GM12891 (cell line): ENCODE measurements at regions not wholly inside any gene's neighbourhood (a gene's known extent, or its start where the extent isn't known, plus 50 kb on each side); places are given as distances from the start of the nearest gene placed in this dataset.
A peak's percentile ranks its signal among the peaks of the same experiment; 100 is the strongest.
"Not testable (repeated sequence)": the region's sequence is repeated elsewhere in the genome, so short reads cannot be mapped to it uniquely, and the experiment has no call there.

Experiments
- DNase-seq: peaks from one replicate; pipeline ENCODE4 v3.0.0; 2011; ENCODE audit warnings: low spot score; ENCODE audit not compliant: insufficient read length
- FAIRE-seq: peaks from 2 replicates; lab custom pipeline; 2011; peaks lifted over from hg19 to GRCh38; lab: Jason Lieb, UNC
- PAX5 ChIP-seq: IDR thresholded peaks from 2 replicates; pipeline ENCODE4 v1.6.1; 2011; ENCODE audit warnings: low read length, moderate library complexity, mild to moderate bottlenecking; ENCODE audit not compliant: insufficient read depth, severe bottlenecking
- POLR2A ChIP-seq: IDR thresholded peaks from 2 replicates; pipeline ENCODE4 v1.6.1; 2011; ENCODE audit warnings: low read depth, low read length, control low read depth
- POLR2AphosphoS5 ChIP-seq: IDR thresholded peaks from 2 replicates; pipeline ENCODE4 v1.6.1; 2011; ENCODE audit warnings: low read depth, low read length, control low read depth
- POU2F2 ChIP-seq: IDR thresholded peaks from 2 replicates; pipeline ENCODE4 v1.6.1; 2011; ENCODE audit warnings: low read depth, mild to moderate bottlenecking, control low read depth, low read length, moderate library complexity
- SPI1 ChIP-seq: IDR thresholded peaks from 2 replicates; pipeline ENCODE4 v1.6.1; 2011; ENCODE audit warnings: low read depth, low read length, control low read depth
- TAF1 ChIP-seq: IDR thresholded peaks from 2 replicates; pipeline ENCODE4 v1.6.1; 2011; ENCODE audit warnings: low read depth, low read length, control low read depth

DNA sequence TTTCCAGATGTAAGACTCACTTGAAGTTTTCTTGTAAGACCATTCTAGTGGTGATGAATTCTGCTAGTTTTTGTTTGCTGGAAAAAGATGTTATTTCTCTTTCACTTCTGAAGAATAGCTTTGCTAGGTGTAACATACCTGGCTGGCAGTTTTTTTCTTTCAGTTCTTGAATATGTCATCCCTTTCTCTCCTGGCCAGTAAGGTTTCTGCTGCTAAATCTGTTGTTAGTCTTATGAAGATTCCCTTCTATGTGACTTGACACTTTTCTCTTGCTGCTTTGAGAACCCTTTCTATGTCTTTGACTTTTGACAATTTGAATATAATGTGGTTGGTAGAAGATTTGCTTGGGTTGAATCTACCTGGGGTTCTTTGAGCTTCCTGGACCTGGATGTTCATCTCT, 314.7 kb upstream of the NOX3 start:
- TF ChIP-seq TAF1 = no peak
- TF ChIP-seq POLR2AphosphoS5 = no peak
- TF ChIP-seq POU2F2 = no peak
- TF ChIP-seq SPI1 = no peak
- no peak for TF ChIP-seq POLR2A
- no peak for TF ChIP-seq PAX5
- DNase-seq (no peak), FAIRE-seq (no peak)

GRCh38 chr6:155765275-155766194, 309.9 kb upstream of the NOX3 start:
- DNase-seq = no peak

GRCh38 chr6:155762649-155763048, 307.0 kb upstream of the NOX3 start:
- FAIRE-seq (no peak), DNase-seq (no peak)
- TF ChIP-seq SPI1 = no peak
- TF ChIP-seq POU2F2 = no peak
- TF ChIP-seq POLR2AphosphoS5 = no peak
- TF ChIP-seq PAX5 = no peak
- TF ChIP-seq TAF1 = no peak
- no peak for TF ChIP-seq POLR2A

More at GRCh38 chr6:155765275-155766194, 309.9 kb upstream of the NOX3 start:
- FAIRE-seq = no peak
- TF ChIP-seq POLR2A (no peak), POU2F2 (no peak), TAF1 (no peak), POLR2AphosphoS5 (no peak), SPI1 (no peak), PAX5 (no peak)

DNA sequence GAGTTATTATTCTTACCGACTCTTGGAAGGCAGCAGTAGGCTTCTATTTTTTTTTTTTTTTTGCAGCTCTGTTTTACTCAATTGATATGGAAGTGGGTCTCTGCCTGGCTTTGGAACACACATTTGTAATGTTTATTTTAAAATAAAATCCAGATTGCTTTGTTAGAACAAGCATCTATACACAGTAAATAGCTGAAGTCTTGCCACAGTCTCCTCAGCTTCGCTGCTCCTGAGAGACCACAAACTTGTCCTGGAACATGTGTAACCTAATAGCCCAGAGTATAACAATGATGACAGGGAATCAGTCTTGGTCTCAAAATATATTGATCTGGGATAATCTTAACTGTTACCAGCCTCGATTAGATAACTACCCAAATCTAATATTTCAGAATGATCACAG, 299.8 kb upstream of the NOX3 start:
- DNase-seq (no peak), FAIRE-seq (no peak)
- TF ChIP-seq SPI1 (no peak), TAF1 (no peak), POU2F2 (no peak), POLR2AphosphoS5 (no peak), POLR2A (no peak), PAX5 (no peak)

GRCh38 chr6:155748778-155749177, 293.1 kb upstream of the NOX3 start:
- not testable (repeated sequence) for FAIRE-seq, DNase-seq

DNA sequence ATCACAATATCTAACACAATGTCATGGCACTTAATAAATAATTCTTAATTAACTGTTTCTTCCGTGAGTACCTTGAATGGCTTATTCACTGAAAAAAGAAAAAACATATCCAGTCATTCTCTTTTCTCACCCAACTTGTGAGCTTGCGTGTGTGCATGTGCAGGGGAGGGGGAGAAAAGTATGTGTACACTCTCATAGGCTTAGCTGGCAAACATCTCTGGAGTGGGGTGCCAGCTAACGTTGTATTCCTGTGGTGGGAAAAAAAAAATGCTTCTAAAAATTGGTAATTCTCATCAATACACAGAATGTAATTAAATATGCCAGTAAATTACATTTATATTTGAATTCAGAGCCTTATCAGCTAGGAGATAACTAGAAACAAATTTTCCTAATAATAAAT, 291.9 kb upstream of the NOX3 start:
- TF ChIP-seq TAF1 = no peak
- TF ChIP-seq PAX5 = no peak
- no peak for TF ChIP-seq POLR2AphosphoS5
- TF ChIP-seq POLR2A = no peak
- no peak for TF ChIP-seq POU2F2
- TF ChIP-seq SPI1 = no peak
- DNase-seq = no peak
- no peak for FAIRE-seq

GRCh38 chr6:155740781-155741399, 285.3 kb upstream of the NOX3 start:
- TF ChIP-seq POU2F2 (no peak), TAF1 (no peak), POLR2A (no peak), PAX5 (no peak), POLR2AphosphoS5 (no peak), SPI1 (no peak)
- DNase-seq (no peak), FAIRE-seq (no peak)

DNA sequence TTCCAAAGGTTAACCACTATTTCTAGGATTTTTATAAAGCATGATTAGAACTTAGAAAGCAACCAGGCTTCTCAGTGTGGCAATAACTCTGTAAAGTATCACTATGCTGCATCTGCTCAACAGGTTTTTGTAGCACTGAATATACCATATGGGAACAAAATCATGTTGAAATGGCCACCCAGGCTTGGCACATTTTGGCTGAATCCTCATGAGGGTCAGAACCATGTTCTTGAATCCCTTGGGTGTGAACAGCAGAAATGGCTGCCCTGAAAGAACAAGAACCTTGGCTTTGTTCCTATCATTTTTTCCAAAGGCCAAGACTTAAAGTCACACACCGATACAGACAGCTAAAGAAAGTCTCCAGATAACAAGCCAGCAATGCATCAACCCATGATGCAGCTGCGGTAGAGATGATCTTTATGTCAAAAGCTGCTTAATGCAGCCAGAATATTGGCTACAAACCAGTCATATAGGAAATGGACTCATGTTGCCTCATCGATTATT, 283.0 kb upstream of the NOX3 start:
- FAIRE-seq (no peak), DNase-seq (no peak)
- TF ChIP-seq PAX5 = no peak

GRCh38 chr6:155717374-155717773, 261.7 kb upstream of the NOX3 start:
- TF ChIP-seq POLR2A = no peak
- no peak for TF ChIP-seq PAX5
- peak; percentile 30; the same call in 1 of the 2 replicates for TF ChIP-seq SPI1
- no peak for TF ChIP-seq POLR2AphosphoS5
- DNase-seq (no peak), FAIRE-seq (no peak)

DNA sequence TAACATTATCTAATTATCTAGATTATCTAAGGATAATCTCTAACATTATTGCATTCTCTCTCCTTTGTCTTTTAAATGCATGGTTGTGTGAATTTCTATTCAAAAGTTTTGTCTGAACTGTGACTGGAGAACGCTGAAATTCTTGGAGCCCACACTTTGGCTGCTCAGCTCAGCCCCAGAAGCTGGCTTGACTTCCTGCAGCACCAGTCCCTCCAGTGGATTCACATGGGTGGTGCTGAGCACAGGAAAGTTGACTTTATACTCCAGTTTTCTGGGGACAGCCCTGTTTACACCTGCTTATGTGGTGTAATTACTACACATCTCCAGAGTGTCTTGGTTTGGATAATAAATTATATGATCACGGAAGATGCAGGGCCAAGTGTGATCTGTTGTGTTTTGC, 255.1 kb upstream of the NOX3 start:
- DNase-seq (no peak), FAIRE-seq (no peak)
- no peak for TF ChIP-seq POLR2AphosphoS5
- no peak for TF ChIP-seq POU2F2
- TF ChIP-seq POLR2A = no peak
- TF ChIP-seq SPI1 = no peak
- no peak for TF ChIP-seq PAX5
- no peak for TF ChIP-seq TAF1
